GM23338 (cell line): ENCODE measurements at regions not wholly inside any gene's neighbourhood (a gene's known extent, or its start where the extent isn't known, plus 50 kb on each side); places are given as distances from the start of the nearest gene placed in this dataset.
A peak's percentile ranks its signal among the peaks of the same experiment; 100 is the strongest.

Experiments used
- CTCF ChIP-seq, 2 experiments: fragments of 200-600 bp in 1 of 2; sonication (generic) in 1 of 2; conservative IDR thresholded peaks; 2 replicates each; pipeline versions ENCODE4 v1.5.1 to v1.6.1; 2016 to 2017; ENCODE audit warnings: antibody characterized with exemption in 2 of 2, low read depth in 2 of 2, mild to moderate bottlenecking in 2 of 2, moderate library complexity in 1 of 2
- EZH2 ChIP-seq: fragments of 200-600 bp; sonication (generic); IDR thresholded peaks from one replicate; pipeline ENCODE4 v1.8.0; 2017; ENCODE audit warnings: antibody characterized with exemption, mild to moderate bottlenecking, low read depth; ENCODE audit not compliant: unreplicated experiment
- EZH2phosphoT487 ChIP-seq: fragments of 200-600 bp; sonication (generic); IDR thresholded peaks from one replicate; pipeline ENCODE4 v1.8.1; 2018; ENCODE audit warnings: antibody characterized with exemption; ENCODE audit not compliant: unreplicated experiment
- JUNB ChIP-seq: IDR thresholded peaks from one replicate; pipeline ENCODE4 v1.6.1; 2016; ENCODE audit warnings: antibody characterized with exemption; ENCODE audit not compliant: unreplicated experiment
- NANOG ChIP-seq: IDR thresholded peaks from 2 replicates; pipeline ENCODE4 v1.6.1; 2016; ENCODE audit warnings: antibody characterized with exemption, borderline replicate concordance
- POLR2AphosphoS5 ChIP-seq: IDR thresholded peaks from 2 replicates; pipeline ENCODE4 v1.6.1; 2016; ENCODE audit warnings: antibody characterized with exemption, low read depth
- REST ChIP-seq: IDR thresholded peaks from one replicate; pipeline ENCODE4 v1.6.1; 2018; ENCODE audit warnings: antibody characterized with exemption; ENCODE audit not compliant: unreplicated experiment
- ZNF114 ChIP-seq: fragments of 250-450 bp; sonication (Bioruptor Pico); IDR thresholded peaks from 2 replicates; pipeline ENCODE4 v1.5.0; 2020; ENCODE audit warnings: mild to moderate bottlenecking, moderate library complexity

- TF ChIP-seq CTCF (conservative IDR thresholded peaks at IDR 0.05; ENCODE audit: low read depth in 2 of 2) (no peak), EZH2 (no peak), POLR2AphosphoS5 (no peak), EZH2phosphoT487 (no peak), REST (no peak), NANOG (peak; percentile 87), ZNF114 (0 out of 2 replicates have a peak, but pooled peaks have one; percentile 22), JUNB (no peak)
Measured at GRCh38 chr18:35827275-35827902, 145.1 kb upstream of the RMP24 start.
